SK-N-SH (cell line): ENCODE measurements at regions not wholly inside any gene's neighbourhood (a gene's known extent, or its start where the extent isn't known, plus 50 kb on each side); places are given as distances from the start of the nearest gene placed in this dataset.

Experiments
- CTCF ChIP-seq: fragments of 200-600 bp; sonication (generic); IDR thresholded peaks from 2 replicates; pipeline ENCODE4 v1.6.1; 2017; ENCODE audit warnings: antibody characterized with exemption, mild to moderate bottlenecking, moderate library complexity
- RFX5 ChIP-seq: IDR thresholded peaks from 2 replicates; pipeline ENCODE4 v1.6.1; 2012; ENCODE audit warnings: mild to moderate bottlenecking, improper control_type of control experiment, low read length

- TF ChIP-seq CTCF (no peak), RFX5 (no peak)
Measured at GRCh38 chr10:44781131-44781530, 130.0 kb upstream of the TMEM72 start.
